Upper lobe of right lung (tissue), 1 donor: ENCODE measurements at regions not wholly inside any gene's neighbourhood (a gene's known extent, or its start where the extent isn't known, plus 50 kb on each side); places are given as distances from the start of the nearest gene placed in this dataset.

Experiments used
- ATAC-seq: fragments of 200-7000 bp; cut with Tn5 transposase; one replicate; pipeline ENCODE4 v1.9.1; 2020; ENCODE audit warnings: mild to moderate bottlenecking, moderate library complexity
- DNase-seq: peaks from one replicate; pipeline ENCODE4 v3.0.0-alpha.2; 2020
- H3K27ac ChIP-seq: fragments of 200-600 bp; one replicate; pipeline ENCODE4 v1.8.0; 2022
- H3K27me3 ChIP-seq: fragments of 200-600 bp; one replicate; pipeline ENCODE4 v1.8.0; 2022; ENCODE audit warnings: mild to moderate bottlenecking
- H3K36me3 ChIP-seq: fragments of 200-600 bp; one replicate; pipeline ENCODE4 v1.8.0; 2022
- H3K4me1 ChIP-seq: fragments of 200-600 bp; one replicate; pipeline ENCODE4 v1.8.0; 2022
- H3K4me3 ChIP-seq: fragments of 200-600 bp; one replicate; pipeline ENCODE4 v1.8.0; 2022; ENCODE audit warnings: mild to moderate bottlenecking
- H3K9me3 ChIP-seq: fragments of 200-600 bp; one replicate; pipeline ENCODE4 v1.8.0; 2022
- CTCF ChIP-seq: fragments of 200-600 bp; IDR thresholded peaks from one replicate; pipeline ENCODE4 v1.8.0; 2022; ENCODE audit warnings: antibody characterized with exemption
- intact Hi-C: fragments of 100-400 bp; cut with DNase I; formaldehyde crosslinking; loops from one replicate; pipeline ENCODE4 v1.11.0; 2022
- donor health status: DM: no; HTN: yes; CAD: no; lungs with severe emphysema.

- DNase-seq (no peak), ATAC-seq (no peak)
- no peaks in the 10 kb centered on the region for H3K36me3 ChIP-seq
- H3K4me1 ChIP-seq, result no peaks in the 10 kb centered on the region
- H3K9me3 ChIP-seq, result no peaks in the 10 kb centered on the region
- H3K4me3 ChIP-seq, result no peak overlapping the region
- no peaks in the 10 kb centered on the region for H3K27me3 ChIP-seq
- intact Hi-C loops, result no loop called here
- H3K27ac ChIP-seq, result no peak overlapping the region
- no peak for TF ChIP-seq CTCF
Observed at GRCh38 chr3:73120710-73121109, 59.3 kb downstream of the EBLN2 start.

- H3K4me1 ChIP-seq, result no peaks in the 10 kb centered on the region
- ATAC-seq, result no peak
- H3K36me3 ChIP-seq, result no peaks in the 10 kb centered on the region
- no peak for DNase-seq
- no peak overlapping the region for H3K27ac ChIP-seq
- H3K9me3 ChIP-seq, result no peaks in the 10 kb centered on the region
- no peaks in the 10 kb centered on the region for H3K27me3 ChIP-seq
- TF ChIP-seq CTCF, result no peak
- no peak overlapping the region for H3K4me3 ChIP-seq
- intact Hi-C loops, result no loop called here
Observed at GRCh38 chr3:73121669-73122331, 60.3 kb downstream of the EBLN2 start.

- no peak for DNase-seq
- TF ChIP-seq CTCF, result no peak
- Histone ChIP-seq H3K27me3 (no peaks in the 10 kb centered on the region), H3K9me3 (no peaks in the 10 kb centered on the region), H3K36me3 (no peaks in the 10 kb centered on the region), H3K27ac (no peak overlapping the region), H3K4me1 (no peaks in the 10 kb centered on the region), H3K4me3 (no peak overlapping the region)
- no peak for ATAC-seq
- intact Hi-C loops, result no loop called here
Observed at GRCh38 chr3:73134034-73134433, 72.6 kb downstream of the EBLN2 start.

- no peak for ATAC-seq
- intact Hi-C loops, result no loop called here
- Histone ChIP-seq H3K27ac (no peak overlapping the region), H3K36me3 (no peaks in the 10 kb centered on the region), H3K27me3 (no peaks in the 10 kb centered on the region), H3K4me3 (no peak overlapping the region), H3K4me1 (no peaks in the 10 kb centered on the region), H3K9me3 (no peaks in the 10 kb centered on the region)
- no peak for TF ChIP-seq CTCF
- no peak for DNase-seq
Observed at GRCh38 chr3:73136941-73137340, 75.5 kb downstream of the EBLN2 start.

- Histone ChIP-seq H3K27ac (no peak overlapping the region), H3K36me3 (no peaks in the 10 kb centered on the region), H3K4me3 (no peak overlapping the region), H3K27me3 (no peaks in the 10 kb centered on the region), H3K9me3 (no peaks in the 10 kb centered on the region), H3K4me1 (no peaks in the 10 kb centered on the region)
- no peak for TF ChIP-seq CTCF
- DNase-seq (no peak), ATAC-seq (no peak)
- intact Hi-C loops, result no loop called here
Observed at GRCh38 chr3:73137736-73138403, 76.4 kb downstream of the EBLN2 start.
